ENCODE measurements at regions not wholly inside any gene's neighbourhood (a gene's known extent, or its start where the extent isn't known, plus 50 kb on each side); places are given as distances from the start of the nearest gene placed in this dataset.

- TF ChIP-seq CTCF (conservative IDR thresholded peaks at IDR 0.05; ENCODE audit: low read length) = no peak
- no peak for TF ChIP-seq EZH2phosphoT487 (IDR thresholded peaks at IDR 0.05; ENCODE audit: borderline replicate concordance)
Measured at GRCh38 chr7:118872568-118872967, 648.1 kb downstream of the ANKRD7 start.

Measured in Loucy (cell line).